K562 (cell line): ENCODE measurements at regions not wholly inside any gene's neighbourhood (a gene's known extent, or its start where the extent isn't known, plus 50 kb on each side); places are given as distances from the start of the nearest gene placed in this dataset.
A peak's percentile ranks its signal among the peaks of the same experiment; 100 is the strongest.

ENCODE experiments used
- ATAC-seq: fragments of 200-7000 bp; cut with Tn5 transposase; 3 replicates; pipeline ENCODE4 v1.9.1; 2020; ENCODE audit warnings: moderate library complexity
- BruUV-seq: library from RNA; stranded (reverse); fragments of 400-500 nt; replicated peaks from 2 replicates; lab custom pipeline; 2021; lab: Mats Ljungman, UMichigan
- CTCF ChIA-PET: fragments of 300-600 bp; formaldehyde crosslinking; extraction: SDS; loops from one replicate; lab custom pipeline; 2021; ENCODE audit warnings: low intra/inter-chr PET ratio; lab: Yijun Ruan, JAX
- POLR2A ChIA-PET: fragments of 300-600, 350-650 bp; sonication (Branson Sonifier 250); formaldehyde crosslinking; extraction: SDS; loops from one replicate; lab custom pipeline; 2021; ENCODE audit warnings: antibody characterized with exemption, inconsistent platforms; lab: Yijun Ruan, JAX
- DNase-seq, 4 experiments: peaks; one replicate each; pipeline versions ENCODE4 v3.0.0 to v3.0.0-alpha.2; 2011 to 2018; ENCODE audit warnings: low spot score in 3 of 4, mixed read lengths in 3 of 4; ENCODE audit errors: extremely low read depth in 1 of 4
- FAIRE-seq: peaks from 2 replicates; lab custom pipeline; 2011; peaks lifted over from hg19 to GRCh38; lab: Jason Lieb, UNC
- H2AFZ ChIP-seq: 2 replicates; pipeline ENCODE4 v1.6.0; 2011; ENCODE audit warnings: low read depth, low read length, control low read depth, inconsistent platforms
- H3K27ac ChIP-seq: fragments of 200-600 bp; 3 replicates; pipeline ENCODE4 v1.8.0; 2011; ENCODE audit warnings: low read depth, mild to moderate bottlenecking, control low read depth, inconsistent platforms, low read length, moderate library complexity, mixed read lengths; ENCODE audit errors: extremely low read depth
- H3K27me3 ChIP-seq, 2 experiments: fragments of 300-600 bp in 1 of 2; 2 replicates in 1 of 2; 3 replicates in 1 of 2; pipeline versions ENCODE4 v1.6.0 to v1.8.0; 2011; ENCODE audit warnings: inconsistent platforms in 2 of 2, low read length in 2 of 2, mild to moderate bottlenecking in 1 of 2, mixed read lengths in 1 of 2, moderate library complexity in 1 of 2; ENCODE audit not compliant: control insufficient read depth in 2 of 2, insufficient read depth in 2 of 2
- H3K36me3 ChIP-seq: fragments of 300-600 bp; 3 replicates; pipeline ENCODE4 v1.8.0; 2011; ENCODE audit warnings: mild to moderate bottlenecking, low read length, inconsistent platforms; ENCODE audit not compliant: control insufficient read depth, insufficient read depth
- H3K4me1 ChIP-seq, 2 experiments: fragments of 200-600 bp in 1 of 2; replicated peaks in 1 of 2; 2 replicates in 1 of 2; 3 replicates in 1 of 2; pipeline versions ENCODE4 v1.5.1 to v1.8.0; 2011; ENCODE audit warnings: inconsistent platforms in 2 of 2, low read length in 2 of 2, mild to moderate bottlenecking in 1 of 2, mixed read lengths in 1 of 2, moderate library complexity in 1 of 2; ENCODE audit not compliant: control insufficient read depth in 2 of 2, insufficient read depth in 2 of 2
- H3K4me2 ChIP-seq: 2 replicates; pipeline ENCODE4 v1.6.1; 2011; ENCODE audit warnings: low read length, control low read depth, inconsistent platforms, mixed read lengths; ENCODE audit not compliant: insufficient read depth
- H3K4me3 ChIP-seq: fragments of 200-600 bp; sonication (generic), shearing (Covaris generic); 2 replicates; pipeline ENCODE4 v1.5.1; 2016; ENCODE audit warnings: control low read depth, inconsistent platforms
- H3K79me2 ChIP-seq: fragments of 200-600 bp; 3 replicates; pipeline ENCODE4 v1.8.0; 2011; ENCODE audit warnings: low read length, inconsistent platforms; ENCODE audit not compliant: control insufficient read depth, insufficient read depth
- H3K9ac ChIP-seq, 2 experiments: 2 replicates each; pipeline versions ENCODE4 v1.6.0 to v1.6.1; 2011; ENCODE audit warnings: low read depth in 2 of 2, low read length in 2 of 2, control low read depth in 1 of 2, inconsistent platforms in 1 of 2, mild to moderate bottlenecking in 1 of 2, mixed read lengths in 1 of 2; ENCODE audit not compliant: insufficient read depth in 1 of 2
- H3K9me1 ChIP-seq: one replicate; pipeline ENCODE4 v1.6.0; 2011; ENCODE audit warnings: inconsistent platforms, mild to moderate bottlenecking, low read length, moderate library complexity; ENCODE audit not compliant: control insufficient read depth, insufficient read depth
- H3K9me3 ChIP-seq: replicated peaks from 2 replicates; pipeline ENCODE4 v1.5.1; 2011; ENCODE audit warnings: low read depth, low read length, inconsistent platforms; ENCODE audit not compliant: control insufficient read depth, insufficient read depth
- H4K20me1 ChIP-seq: replicated peaks from 2 replicates; pipeline ENCODE4 v1.6.1; 2011; ENCODE audit warnings: low read length, inconsistent platforms, mixed read lengths; ENCODE audit not compliant: control insufficient read depth, insufficient read depth
- HLTF ChIP-seq: fragments of 450-650 bp; IDR thresholded peaks from 2 replicates; pipeline ENCODE4 v1.6.1; 2016
- HMGN3 ChIP-seq: IDR thresholded peaks from 2 replicates; pipeline ENCODE4 v1.6.1; 2011; ENCODE audit warnings: borderline replicate concordance, low read depth, mild to moderate bottlenecking, mixed read lengths, low read length; ENCODE audit not compliant: insufficient read length; ENCODE audit errors: extremely low read depth
- HNRNPUL1 ChIP-seq: fragments of 200-400 bp; formaldehyde crosslinking; IDR thresholded peaks from 2 replicates; pipeline ENCODE4 v1.6.1; 2017; ENCODE audit warnings: low read length
- NFE2 ChIP-seq: IDR thresholded peaks from 2 replicates; pipeline ENCODE4 v1.6.1; 2014; ENCODE audit warnings: antibody characterized with exemption, low read depth
- PTBP1 ChIP-seq: fragments of 200-400 bp; formaldehyde crosslinking; IDR thresholded peaks from 2 replicates; pipeline ENCODE4 v1.6.1; 2017; ENCODE audit warnings: low read depth, low read length
- RBFOX2 ChIP-seq: fragments of 200-400 bp; formaldehyde crosslinking; IDR thresholded peaks from 2 replicates; pipeline ENCODE4 v1.6.1; 2017; ENCODE audit warnings: low read depth, mild to moderate bottlenecking, low read length, moderate library complexity
- ZC3H4 ChIP-seq: sonication (generic); formaldehyde crosslinking; IDR thresholded peaks from 2 replicates; pipeline ENCODE4 v1.9.0; 2021; ENCODE audit warnings: missing genetic modification reagents, borderline replicate concordance
- ZNF347 ChIP-seq: fragments of 450-650 bp; formaldehyde crosslinking; IDR thresholded peaks from 2 replicates; pipeline ENCODE4 v1.4.0; 2020; ENCODE audit warnings: low read depth, mild to moderate bottlenecking, moderate library complexity
- WGBS: fragments of 100-300 bp; shearing (Covaris generic); methylation state at CpG from one replicate; pipeline ENCODE4 v1.1.6; 2016; ENCODE audit warnings: low coverage, mixed read lengths; ENCODE audit not compliant: insufficient coverage; ENCODE audit errors: missing lambda C conversion rate; 5-methylcytosine and 5-hydroxymethylcytosine counted together
- in situ Hi-C: fragments of 300-500 bp; cut with MboI; formaldehyde crosslinking; loops from 4 replicates; pipeline ENCODE4 v1.15.0; 2018; ENCODE audit warnings: inconsistent platforms, mixed read lengths
- intact Hi-C: fragments of 100-400 bp; cut with micrococcal nuclease; formaldehyde crosslinking; loops from 2 replicates; pipeline ENCODE4 v1.14.2; 2022
- TF ChIP-seq, protein P1 (sequence below): fragments of 450-650 bp; IDR thresholded peaks from 2 replicates; pipeline ENCODE4 v1.7.0; 2016; ENCODE audit warnings: borderline replicate concordance
- TF ChIP-seq, protein P2 (sequence below): sonication (generic); formaldehyde crosslinking; IDR thresholded peaks from 2 replicates; pipeline ENCODE4 v1.8.0; 2023; ENCODE audit warnings: mild to moderate bottlenecking, missing genetic modification reagents

DNA sequence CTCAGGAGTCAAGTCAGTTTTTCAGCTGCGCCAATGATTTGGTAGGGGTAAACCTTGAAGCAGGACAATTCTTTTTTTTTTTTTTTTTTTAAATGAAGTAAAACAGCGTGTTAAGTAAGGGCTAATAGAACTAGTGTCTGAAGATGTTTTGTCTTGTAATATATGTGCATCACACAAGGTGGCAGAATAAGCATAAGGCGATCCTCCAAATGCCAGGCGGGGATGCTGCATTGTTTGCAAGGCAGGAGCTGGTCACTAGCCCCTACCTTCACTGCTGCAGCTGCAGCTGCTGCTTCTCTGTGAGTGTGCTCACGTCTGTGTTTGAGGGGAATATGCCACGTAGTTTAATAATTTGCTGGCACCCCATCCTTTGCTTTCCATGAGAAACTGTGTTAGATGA, 272.7 kb upstream of the MAP3K7 start:
- no TSS peak for BruUV-seq
- no peak overlapping the region for H3K9ac ChIP-seq
- intact Hi-C loops (loop anchor here (5.0 to 10.0 kb wide), 2 partner anchors 255 to 362 kb away; no protein-coding TSS in a partner anchor), in situ Hi-C loops (no loop called here)
- H3K9me1 ChIP-seq, result no peaks in the 10 kb centered on the region
- H3K4me3 ChIP-seq, result no peak overlapping the region
- no peak overlapping the region for H3K27ac ChIP-seq
- TF ChIP-seq ZC3H4 (CRISPR knock-in tag) (no peak), RBFOX2 (no peak), NFE2 (no peak), HLTF (no peak), HMGN3 (no peak), PTBP1 (no peak), ZNF347 (CRISPR knock-in tag) (no peak), HNRNPUL1 (no peak)
- TF ChIP-seq, protein P1, sequence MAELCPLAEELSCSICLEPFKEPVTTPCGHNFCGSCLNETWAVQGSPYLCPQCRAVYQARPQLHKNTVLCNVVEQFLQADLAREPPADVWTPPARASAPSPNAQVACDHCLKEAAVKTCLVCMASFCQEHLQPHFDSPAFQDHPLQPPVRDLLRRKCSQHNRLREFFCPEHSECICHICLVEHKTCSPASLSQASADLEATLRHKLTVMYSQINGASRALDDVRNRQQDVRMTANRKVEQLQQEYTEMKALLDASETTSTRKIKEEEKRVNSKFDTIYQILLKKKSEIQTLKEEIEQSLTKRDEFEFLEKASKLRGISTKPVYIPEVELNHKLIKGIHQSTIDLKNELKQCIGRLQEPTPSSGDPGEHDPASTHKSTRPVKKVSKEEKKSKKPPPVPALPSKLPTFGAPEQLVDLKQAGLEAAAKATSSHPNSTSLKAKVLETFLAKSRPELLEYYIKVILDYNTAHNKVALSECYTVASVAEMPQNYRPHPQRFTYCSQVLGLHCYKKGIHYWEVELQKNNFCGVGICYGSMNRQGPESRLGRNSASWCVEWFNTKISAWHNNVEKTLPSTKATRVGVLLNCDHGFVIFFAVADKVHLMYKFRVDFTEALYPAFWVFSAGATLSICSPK, result no peak
- TF ChIP-seq, protein P2, sequence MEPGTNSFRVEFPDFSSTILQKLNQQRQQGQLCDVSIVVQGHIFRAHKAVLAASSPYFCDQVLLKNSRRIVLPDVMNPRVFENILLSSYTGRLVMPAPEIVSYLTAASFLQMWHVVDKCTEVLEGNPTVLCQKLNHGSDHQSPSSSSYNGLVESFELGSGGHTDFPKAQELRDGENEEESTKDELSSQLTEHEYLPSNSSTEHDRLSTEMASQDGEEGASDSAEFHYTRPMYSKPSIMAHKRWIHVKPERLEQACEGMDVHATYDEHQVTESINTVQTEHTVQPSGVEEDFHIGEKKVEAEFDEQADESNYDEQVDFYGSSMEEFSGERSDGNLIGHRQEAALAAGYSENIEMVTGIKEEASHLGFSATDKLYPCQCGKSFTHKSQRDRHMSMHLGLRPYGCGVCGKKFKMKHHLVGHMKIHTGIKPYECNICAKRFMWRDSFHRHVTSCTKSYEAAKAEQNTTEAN, result no peak
- H3K79me2 ChIP-seq, result no peaks in the 10 kb centered on the region
- POLR2A ChIA-PET, result no interaction called here
- no peak overlapping the region for H2AFZ ChIP-seq
- DNase-seq, result peak in 1 of 4 experiments; percentile 5
- no peak for ATAC-seq
- 4% methylated on average over 6 of the region's 6 CpGs for WGBS
- no peak overlapping the region for H3K4me2 ChIP-seq
- CTCF ChIA-PET, result no interaction called here
- 0 out of 5 replicates have a peak, but pooled peaks cover 0 to 4% of the 10 kb centered on the region in 2 experiments for H3K27me3 ChIP-seq
- H4K20me1 ChIP-seq, result no peaks in the 10 kb centered on the region
- H3K36me3 ChIP-seq, result no peaks in the 10 kb centered on the region
- H3K9me3 ChIP-seq, result no peaks in the 10 kb centered on the region
- FAIRE-seq, result no peak
- no peaks in the 10 kb centered on the region for H3K4me1 ChIP-seq
